A673 (cell line): ENCODE measurements at regions not wholly inside any gene's neighbourhood (a gene's known extent, or its start where the extent isn't known, plus 50 kb on each side); places are given as distances from the start of the nearest gene placed in this dataset.

Experiments used
- BruUV-seq: library from RNA; stranded (reverse); fragments of 400-500 nt; replicated peaks from 2 replicates; lab custom pipeline; 2021; lab: Mats Ljungman, UMichigan
- CTCF ChIA-PET: fragments of 300-600 bp; sonication (Branson Sonifier 250); formaldehyde crosslinking; loops from one replicate; lab custom pipeline; 2022; ENCODE audit warnings: antibody characterized with exemption; lab: Charles Lee
- POLR2A ChIA-PET: fragments of 300-600 bp; sonication (Branson Sonifier 250); formaldehyde crosslinking; loops from one replicate; lab custom pipeline; 2022; ENCODE audit warnings: antibody characterized with exemption; ENCODE audit not compliant: low non-redundant PET; lab: Charles Lee
- DNase-seq: peaks from one replicate; pipeline ENCODE4 v3.0.0-alpha.2; 2015; ENCODE audit warnings: low spot score
- H3K27ac ChIP-seq: fragments of 200-600 bp; sonication (generic); 2 replicates; pipeline ENCODE4 v1.5.1; 2016; ENCODE audit warnings: mixed run types, low read depth, mild to moderate bottlenecking, mixed read lengths, antibody characterized with exemption, low read length; ENCODE audit not compliant: poor library complexity, severe bottlenecking
- H3K27me3 ChIP-seq: fragments of 200-600 bp; sonication (generic); replicated peaks from 2 replicates; pipeline ENCODE4 v1.6.1; 2017; ENCODE audit warnings: mixed run types, low read depth, mild to moderate bottlenecking, mixed read lengths, antibody characterized with exemption, low read length; ENCODE audit not compliant: insufficient read depth, poor library complexity
- H3K36me3 ChIP-seq: fragments of 200-600 bp; sonication (generic); 2 replicates; pipeline ENCODE4 v1.6.1; 2016; ENCODE audit warnings: mixed run types, mild to moderate bottlenecking, mixed read lengths, antibody characterized with exemption, low read length; ENCODE audit not compliant: insufficient read depth, poor library complexity, severe bottlenecking
- H3K4me1 ChIP-seq: fragments of 200-600 bp; sonication (generic); 2 replicates; pipeline ENCODE4 v1.6.1; 2017; ENCODE audit warnings: mixed run types, mild to moderate bottlenecking, mixed read lengths, antibody characterized with exemption, low read length; ENCODE audit not compliant: insufficient read depth, poor library complexity, severe bottlenecking
- H3K4me3 ChIP-seq: fragments of 200-600 bp; sonication (generic); 2 replicates; pipeline ENCODE4 v1.5.1; 2016; ENCODE audit warnings: low read depth, mixed run types, mild to moderate bottlenecking, mixed read lengths, low read length; ENCODE audit not compliant: poor library complexity, severe bottlenecking
- H3K9me3 ChIP-seq: fragments of 200-600 bp; sonication (generic); 2 replicates; pipeline ENCODE4 v1.6.1; 2016; ENCODE audit warnings: mixed run types, low read depth, mild to moderate bottlenecking, mixed read lengths, antibody characterized with exemption, low read length; ENCODE audit not compliant: poor library complexity, severe bottlenecking
- EZH2 ChIP-seq: fragments of 200-600 bp; sonication (generic); IDR thresholded peaks from 2 replicates; pipeline ENCODE4 v1.6.1; 2017; ENCODE audit warnings: borderline replicate concordance, low read depth, mild to moderate bottlenecking, mixed read lengths, antibody characterized with exemption, low read length; ENCODE audit not compliant: poor library complexity, severe bottlenecking
- intact Hi-C: fragments of 100-400 bp; cut with micrococcal nuclease; formaldehyde crosslinking; loops from one replicate; pipeline ENCODE4 v1.10.0; 2022; ENCODE audit not compliant: unreplicated experiment
- TF ChIP-seq, protein P1 (sequence below): fragments of 300-800, 200-600 bp; sonication (generic); conservative IDR thresholded peaks from 2 replicates; pipeline ENCODE4 v1.5.1; 2017; ENCODE audit warnings: low read depth, mild to moderate bottlenecking, antibody characterized with exemption, low read length, moderate library complexity, mixed read lengths

DNA sequence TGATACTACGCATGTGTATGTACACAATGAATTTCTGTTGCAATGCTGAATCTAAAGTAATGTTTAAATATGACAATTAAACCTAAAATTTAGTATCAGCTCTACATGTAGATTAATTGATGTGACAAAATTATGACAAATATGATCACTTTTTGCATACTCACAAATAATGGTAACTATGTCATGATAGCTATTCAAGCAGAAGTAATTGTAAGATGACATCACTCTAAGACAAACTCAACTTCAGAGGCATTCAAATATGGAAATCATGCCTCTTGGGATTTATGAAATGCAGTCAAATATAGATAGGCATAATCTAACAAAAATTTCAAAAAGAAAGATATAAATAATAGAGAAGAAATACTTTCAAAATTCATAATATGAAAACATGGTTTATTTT is 571.7 kb upstream of the LRFN5 start:
- H3K9me3 ChIP-seq: no peaks in the 10 kb centered on the region
- H3K4me1 ChIP-seq: no peaks in the 10 kb centered on the region
- POLR2A ChIA-PET: no interaction called here
- CTCF ChIA-PET: no interaction called here
- TF ChIP-seq EZH2: no peak
- TF ChIP-seq, protein P1, sequence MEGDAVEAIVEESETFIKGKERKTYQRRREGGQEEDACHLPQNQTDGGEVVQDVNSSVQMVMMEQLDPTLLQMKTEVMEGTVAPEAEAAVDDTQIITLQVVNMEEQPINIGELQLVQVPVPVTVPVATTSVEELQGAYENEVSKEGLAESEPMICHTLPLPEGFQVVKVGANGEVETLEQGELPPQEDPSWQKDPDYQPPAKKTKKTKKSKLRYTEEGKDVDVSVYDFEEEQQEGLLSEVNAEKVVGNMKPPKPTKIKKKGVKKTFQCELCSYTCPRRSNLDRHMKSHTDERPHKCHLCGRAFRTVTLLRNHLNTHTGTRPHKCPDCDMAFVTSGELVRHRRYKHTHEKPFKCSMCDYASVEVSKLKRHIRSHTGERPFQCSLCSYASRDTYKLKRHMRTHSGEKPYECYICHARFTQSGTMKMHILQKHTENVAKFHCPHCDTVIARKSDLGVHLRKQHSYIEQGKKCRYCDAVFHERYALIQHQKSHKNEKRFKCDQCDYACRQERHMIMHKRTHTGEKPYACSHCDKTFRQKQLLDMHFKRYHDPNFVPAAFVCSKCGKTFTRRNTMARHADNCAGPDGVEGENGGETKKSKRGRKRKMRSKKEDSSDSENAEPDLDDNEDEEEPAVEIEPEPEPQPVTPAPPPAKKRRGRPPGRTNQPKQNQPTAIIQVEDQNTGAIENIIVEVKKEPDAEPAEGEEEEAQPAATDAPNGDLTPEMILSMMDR: no peak
- H3K27me3 ChIP-seq: no peaks in the 10 kb centered on the region
- H3K27ac ChIP-seq: no peak overlapping the region
- BruUV-seq: no TSS peak
- no peaks in the 10 kb centered on the region for H3K36me3 ChIP-seq
- intact Hi-C loops: no loop called here
- no peak for DNase-seq
- H3K4me3 ChIP-seq: no peak overlapping the region

DNA sequence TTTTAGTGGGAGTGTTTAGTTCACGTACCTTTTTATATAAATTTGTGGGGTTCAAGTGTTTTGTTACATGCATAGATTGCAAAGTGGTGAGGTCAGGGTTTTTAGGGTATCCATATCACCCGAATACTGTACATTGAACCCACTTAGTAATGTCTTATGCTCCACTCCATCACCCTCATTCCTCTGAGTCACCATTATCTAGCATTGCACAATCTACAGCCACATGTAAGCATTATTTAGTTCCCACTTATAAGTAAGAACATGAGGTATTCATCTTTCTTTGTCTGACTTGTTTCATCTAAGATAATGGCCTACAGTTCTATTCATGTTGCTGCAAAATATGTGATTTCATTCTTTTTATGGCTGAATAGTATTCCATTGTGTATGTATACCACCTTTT is 583.7 kb upstream of the LRFN5 start:
- no TSS peak for BruUV-seq
- intact Hi-C loops: no loop called here
- H3K4me3 ChIP-seq: no peak overlapping the region
- H3K4me1 ChIP-seq: no peaks in the 10 kb centered on the region
- no peaks in the 10 kb centered on the region for H3K9me3 ChIP-seq
- ChIA-PET CTCF (no interaction called here), POLR2A (no interaction called here)
- no peak overlapping the region for H3K27ac ChIP-seq
- TF ChIP-seq EZH2: no peak
- TF ChIP-seq, protein P1: no peak
- no peaks in the 10 kb centered on the region for H3K36me3 ChIP-seq
- DNase-seq: no peak
- no peaks in the 10 kb centered on the region for H3K27me3 ChIP-seq

DNA sequence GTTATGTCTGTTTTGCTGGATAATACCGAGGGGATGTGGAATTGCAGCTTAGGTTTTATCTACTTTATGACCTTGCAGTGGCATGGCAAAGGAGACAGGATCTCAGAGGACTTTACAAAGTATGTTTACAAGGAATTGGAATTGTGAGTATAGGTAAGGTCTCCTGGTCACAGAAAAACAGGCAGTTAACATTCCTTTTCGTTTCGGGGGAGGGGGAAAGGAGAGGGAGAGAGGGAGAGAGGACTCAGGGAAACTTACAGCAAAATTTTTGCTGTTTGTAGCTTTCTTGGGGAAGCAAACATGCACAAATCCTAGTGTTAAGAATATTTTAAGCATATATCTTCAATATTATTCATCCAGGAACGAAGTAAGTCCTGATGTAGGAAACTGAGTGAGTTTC is 590.5 kb upstream of the LRFN5 start:
- no peak overlapping the region for H3K27ac ChIP-seq
- ChIA-PET CTCF (no interaction called here), POLR2A (interaction anchor here (0.6 kb wide), 1 partner anchor 456 kb away, joined by 3 read pairs; no protein-coding TSS in a partner anchor)
- TF ChIP-seq, protein P1: no peak
- TF ChIP-seq EZH2: no peak
- H3K36me3 ChIP-seq: no peaks in the 10 kb centered on the region
- no peaks in the 10 kb centered on the region for H3K27me3 ChIP-seq
- intact Hi-C loops: no loop called here
- no peak for DNase-seq
- no peaks in the 10 kb centered on the region for H3K4me1 ChIP-seq
- no peaks in the 10 kb centered on the region for H3K9me3 ChIP-seq
- no TSS peak for BruUV-seq
- H3K4me3 ChIP-seq: no peak overlapping the region
